H1 (cell line): ENCODE measurements at regions not wholly inside any gene's neighbourhood (a gene's known extent, or its start where the extent isn't known, plus 50 kb on each side); places are given as distances from the start of the nearest gene placed in this dataset.
"Not testable (repeated sequence)": the region's sequence is repeated elsewhere in the genome, so short reads cannot be mapped to it uniquely, and the experiment has no call there.

Experiments
- CTCF ChIA-PET: fragments of 300-600 bp; sonication (Branson Sonifier 250); formaldehyde crosslinking; loops from one replicate; lab custom pipeline; 2021; ENCODE audit not compliant: partially characterized antibody; lab: Charles Lee
- POLR2A ChIA-PET: fragments of 300-600 bp; sonication (Branson Sonifier 250); formaldehyde crosslinking; loops from one replicate; lab custom pipeline; 2021; ENCODE audit warnings: inconsistent platforms; ENCODE audit not compliant: partially characterized antibody; lab: Charles Lee
- DNase-seq, 2 experiments: peaks; one replicate each; pipeline versions ENCODE4 v3.0.0 to v3.0.0-alpha.2; 2010 to 2022; ENCODE audit warnings: low spot score in 2 of 2, low read depth in 1 of 2, mixed read lengths in 1 of 2
- FAIRE-seq: peaks from 2 replicates; lab custom pipeline; 2011; peaks lifted over from hg19 to GRCh38; lab: Jason Lieb, UNC
- H2AFZ ChIP-seq: 2 replicates; pipeline ENCODE4 v1.8.1; 2012; ENCODE audit warnings: low read length, inconsistent platforms
- H2AK5ac ChIP-seq: 2 replicates; pipeline ENCODE4 v1.6.1; 2013; ENCODE audit warnings: low read depth, low read length
- H2BK120ac ChIP-seq: replicated peaks from 2 replicates; pipeline ENCODE3; 2013; ENCODE audit warnings: low read depth, low read length, inconsistent platforms
- H2BK12ac ChIP-seq: 2 replicates; pipeline ENCODE4 v1.6.1; 2013; ENCODE audit warnings: low read depth, low read length
- H2BK15ac ChIP-seq: 2 replicates; pipeline ENCODE4 v1.6.1; 2013; ENCODE audit warnings: low read length
- H2BK20ac ChIP-seq: 2 replicates; pipeline ENCODE4 v1.6.1; 2013; ENCODE audit warnings: low read length
- H2BK5ac ChIP-seq: 2 replicates; pipeline ENCODE4 v1.6.1; 2013; ENCODE audit warnings: low read depth, low read length
- H3K14ac ChIP-seq: 2 replicates; pipeline ENCODE4 v1.6.1; 2013; ENCODE audit warnings: inconsistent platforms; ENCODE audit not compliant: insufficient read length
- H3K18ac ChIP-seq: 2 replicates; pipeline ENCODE4 v1.6.1; 2013; ENCODE audit warnings: low read length; ENCODE audit errors: extremely low read depth
- H3K23ac ChIP-seq: 2 replicates; pipeline ENCODE4 v1.6.1; 2013; ENCODE audit warnings: inconsistent platforms; ENCODE audit not compliant: insufficient read length
- H3K23me2 ChIP-seq: 2 replicates; pipeline ENCODE4 v1.6.1; 2013; ENCODE audit warnings: low read depth, low read length
- H3K27ac ChIP-seq: 2 replicates; pipeline ENCODE4 v1.6.1; 2011; ENCODE audit warnings: low read depth, low read length, inconsistent platforms
- H3K27me3 ChIP-seq, 4 experiments: replicated peaks in 1 of 4; 1 replicate in 1 of 4; 2 replicates in 3 of 4; pipeline versions ENCODE4 v1.6.1 to v1.8.1; 2011 to 2013; ENCODE audit warnings: low read length in 3 of 4, mild to moderate bottlenecking in 3 of 4, inconsistent platforms in 2 of 4, mixed read lengths in 2 of 4, moderate library complexity in 1 of 4; ENCODE audit not compliant: control insufficient read depth in 3 of 4, insufficient read depth in 3 of 4; ENCODE audit errors: extremely low read depth in 1 of 4
- H3K36me3 ChIP-seq, 4 experiments: 2 replicates each; pipeline versions ENCODE4 v1.6.1 to v1.8.1; 2011 to 2013; ENCODE audit warnings: mild to moderate bottlenecking in 4 of 4, low read length in 3 of 4, moderate library complexity in 2 of 4, control low read depth in 1 of 4, inconsistent platforms in 1 of 4; ENCODE audit not compliant: insufficient read depth in 4 of 4, control insufficient read depth in 2 of 4
- H3K4ac ChIP-seq: replicated peaks from 2 replicates; pipeline ENCODE3; 2013; ENCODE audit warnings: low read length, low read depth, mixed read lengths, inconsistent platforms; ENCODE audit not compliant: insufficient read length
- H3K4me1 ChIP-seq, 4 experiments: replicated peaks in 1 of 4; 1 replicate in 1 of 4; 2 replicates in 3 of 4; pipeline versions ENCODE4 v1.6.1 to v1.8.1; 2011 to 2013; ENCODE audit warnings: low read length in 3 of 4, inconsistent platforms in 2 of 4, mixed read lengths in 1 of 4; ENCODE audit not compliant: insufficient read depth in 4 of 4, control insufficient read depth in 3 of 4
- H3K4me2 ChIP-seq, 2 experiments: 2 replicates each; pipeline versions ENCODE4 v1.6.1 to v1.8.1; 2011 to 2013; ENCODE audit warnings: low read depth in 2 of 2, low read length in 2 of 2, control low read depth in 1 of 2, inconsistent platforms in 1 of 2, mild to moderate bottlenecking in 1 of 2; ENCODE audit not compliant: insufficient read depth in 1 of 2
- H3K4me3 ChIP-seq, 4 experiments: fragments of 200-600, 300-600 bp in 1 of 4; sonication (generic), shearing (Covaris generic), sonication (Bioruptor Twin) in 1 of 4; 2 replicates each; pipeline versions ENCODE4 v1.5.1 to v1.8.1; 2011 to 2016; ENCODE audit warnings: low read length in 4 of 4, low read depth in 3 of 4, control low read depth in 2 of 4, inconsistent platforms in 2 of 4, mild to moderate bottlenecking in 2 of 4, mixed read lengths in 1 of 4, moderate library complexity in 1 of 4; ENCODE audit not compliant: insufficient read depth in 2 of 4; ENCODE audit errors: extremely low read depth in 1 of 4
- H3K56ac ChIP-seq: replicated peaks from 2 replicates; pipeline ENCODE3; 2013; ENCODE audit warnings: low read depth, mild to moderate bottlenecking, mixed read lengths, low read length, inconsistent platforms; ENCODE audit not compliant: insufficient read length
- H3K79me1 ChIP-seq: 2 replicates; pipeline ENCODE4 v1.6.1; 2013; ENCODE audit warnings: low read depth, low read length, control low read depth
- H3K79me2 ChIP-seq, 2 experiments: 2 replicates each; pipeline versions ENCODE4 v1.6.1 to v1.8.1; 2012 to 2013; ENCODE audit warnings: low read length in 2 of 2, mild to moderate bottlenecking in 2 of 2, inconsistent platforms in 1 of 2; ENCODE audit not compliant: insufficient read depth in 2 of 2, control insufficient read depth in 1 of 2
- H3K9ac ChIP-seq, 4 experiments: replicated peaks in 1 of 4; 1 replicate in 1 of 4; 2 replicates in 3 of 4; pipeline versions ENCODE4 v1.6.1 to v1.8.1; 2011 to 2013; ENCODE audit warnings: low read depth in 3 of 4, low read length in 3 of 4, control low read depth in 2 of 4, mild to moderate bottlenecking in 2 of 4, moderate library complexity in 2 of 4, inconsistent platforms in 1 of 4; ENCODE audit errors: extremely low read depth in 1 of 4
- H3K9me3 ChIP-seq, 2 experiments: 2 replicates each; pipeline versions ENCODE4 v1.6.1 to v1.8.1; 2012 to 2013; ENCODE audit warnings: mild to moderate bottlenecking in 2 of 2, moderate library complexity in 2 of 2, control low read depth in 1 of 2, inconsistent platforms in 1 of 2, low read depth in 1 of 2, low read length in 1 of 2, mixed read lengths in 1 of 2; ENCODE audit not compliant: insufficient read depth in 2 of 2
- H4K20me1 ChIP-seq, 2 experiments: replicated peaks in 1 of 2; 2 replicates each; pipeline versions ENCODE3 to v1.8.1; 2011 to 2013; ENCODE audit warnings: inconsistent platforms in 2 of 2, low read length in 2 of 2, mild to moderate bottlenecking in 1 of 2; ENCODE audit not compliant: insufficient read depth in 2 of 2, control insufficient read depth in 1 of 2
- H4K5ac ChIP-seq: 2 replicates; pipeline ENCODE4 v1.6.1; 2013; ENCODE audit warnings: low read length, low read depth, mixed read lengths, inconsistent platforms; ENCODE audit not compliant: insufficient read length
- H4K8ac ChIP-seq: 2 replicates; pipeline ENCODE4 v1.8.0; 2013; ENCODE audit warnings: mild to moderate bottlenecking, moderate library complexity, low read length, inconsistent platforms; ENCODE audit not compliant: insufficient read depth; ENCODE audit errors: extremely low read depth
- H4K91ac ChIP-seq: replicated peaks from 2 replicates; pipeline ENCODE3; 2013; ENCODE audit warnings: low read length, mixed read lengths, inconsistent platforms; ENCODE audit not compliant: insufficient read length
- WGBS, 2 experiments: shearing (Covaris generic) in 1 of 2; methylation state at CpG; one replicate each; pipeline versions ENCODE4 v1.1.6 to v1.1.7; 2013 to 2015; ENCODE audit warnings: low lambda C conversion rate in 2 of 2, mixed read lengths in 2 of 2, inconsistent platforms in 1 of 2, low coverage in 1 of 2, missing lambda C conversion rate in 1 of 2; ENCODE audit not compliant: insufficient replicate concordance in 2 of 2, insufficient coverage in 1 of 2, insufficient read length in 1 of 2; ENCODE audit errors: extremely low coverage in 1 of 2, missing lambda C conversion rate in 1 of 2; 5-methylcytosine and 5-hydroxymethylcytosine counted together

GRCh38 chr9:38940501-38940900 is 220.6 kb upstream of the FAM240B start:
- H2BK15ac ChIP-seq, H3K4me3 ChIP-seq, H3K9me3 ChIP-seq, CTCF ChIA-PET, H4K91ac ChIP-seq, H3K4me2 ChIP-seq, H4K5ac ChIP-seq, POLR2A ChIA-PET, H3K27ac ChIP-seq, H3K9ac ChIP-seq, H2AK5ac ChIP-seq, H2AFZ ChIP-seq, H2BK12ac ChIP-seq, H4K20me1 ChIP-seq, H3K23me2 ChIP-seq, H3K14ac ChIP-seq, H3K23ac ChIP-seq, H3K79me2 ChIP-seq, H2BK120ac ChIP-seq, H3K79me1 ChIP-seq, H3K36me3 ChIP-seq, H2BK5ac ChIP-seq, H3K27me3 ChIP-seq, H3K56ac ChIP-seq, H3K4ac ChIP-seq, H2BK20ac ChIP-seq, FAIRE-seq, H3K4me1 ChIP-seq, H3K18ac ChIP-seq, H4K8ac ChIP-seq, DNase-seq: not testable (repeated sequence)
- no CpG with 5 or more reads among the region's 9 CpGs for WGBS, 2 experiments

DNA sequence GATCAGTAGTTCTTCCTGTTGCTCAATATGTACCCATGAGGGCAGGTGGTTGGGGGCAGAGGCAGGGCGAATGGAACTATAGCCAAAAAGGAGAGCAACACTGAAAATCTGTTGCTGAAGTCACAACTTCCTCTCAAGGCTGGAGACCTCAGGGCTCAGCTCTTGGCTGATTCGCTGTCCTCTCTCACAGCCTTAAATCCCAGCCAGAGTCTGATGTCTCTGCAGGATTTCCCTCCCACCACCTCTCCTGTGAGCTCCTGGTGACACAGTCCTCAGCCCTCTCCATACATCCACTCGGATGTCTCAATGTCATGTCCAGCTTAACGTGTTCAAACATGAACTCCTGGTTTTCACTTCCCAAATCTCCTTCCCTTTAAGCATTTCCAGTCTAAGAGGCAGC is 218.7 kb upstream of the FAM240B start:
- H3K23ac ChIP-seq, H2BK15ac ChIP-seq, H3K9ac ChIP-seq, H3K23me2 ChIP-seq, H3K36me3 ChIP-seq, H3K4me1 ChIP-seq, H3K14ac ChIP-seq, H2AK5ac ChIP-seq, H3K4me2 ChIP-seq, H3K18ac ChIP-seq, FAIRE-seq, H4K20me1 ChIP-seq, H4K5ac ChIP-seq, H3K27me3 ChIP-seq, H3K79me2 ChIP-seq, H4K91ac ChIP-seq, H3K27ac ChIP-seq, H2BK120ac ChIP-seq, CTCF ChIA-PET, H2BK20ac ChIP-seq, H2AFZ ChIP-seq, H3K4ac ChIP-seq, H3K9me3 ChIP-seq, H2BK5ac ChIP-seq, H3K79me1 ChIP-seq, POLR2A ChIA-PET, H3K56ac ChIP-seq, H3K4me3 ChIP-seq, H4K8ac ChIP-seq, DNase-seq, H2BK12ac ChIP-seq: not testable (repeated sequence)
- 88% methylated on average over 1 of the region's 4 CpGs; no CpG with 5 or more reads in 1 of the 2 experiments for WGBS, 2 experiments
